Middle frontal gyrus (tissue), 1 donor: ENCODE measurements at regions not wholly inside any gene's neighbourhood (a gene's known extent, or its start where the extent isn't known, plus 50 kb on each side); places are given as distances from the start of the nearest gene placed in this dataset.

ENCODE experiments used
- DNase-seq: peaks from one replicate; pipeline ENCODE4 v3.0.0-alpha.2; 2015; ENCODE audit warnings: low spot score; ENCODE audit errors: extremely low spot score

GRCh38 chr20:40451552-40451951 is 237.5 kb downstream of the MAFB start:
- no peak for DNase-seq

- no peak for DNase-seq
Observed at GRCh38 chr20:40449974-40450616, 238.9 kb downstream of the MAFB start.

- DNase-seq = no peak
Observed at GRCh38 chr20:40449144-40449690, 239.8 kb downstream of the MAFB start.

GRCh38 chr20:40446888-40447287 is 242.1 kb downstream of the MAFB start:
- DNase-seq = no peak

GRCh38 chr20:40444516-40444915 is 244.5 kb downstream of the MAFB start:
- no peak for DNase-seq

- DNase-seq = no peak
Observed at GRCh38 chr20:40443753-40444152, 245.3 kb downstream of the MAFB start.

- no peak for DNase-seq
Observed at GRCh38 chr20:40442181-40442963, 246.7 kb downstream of the MAFB start.

GRCh38 chr20:40441771-40442170 is 247.3 kb downstream of the MAFB start:
- DNase-seq = no peak

GRCh38 chr20:40438161-40438830 is 250.7 kb downstream of the MAFB start:
- DNase-seq = no peak

- no peak for DNase-seq
Observed at GRCh38 chr20:40436011-40436410, 253.0 kb downstream of the MAFB start.

- no peak for DNase-seq
Observed at GRCh38 chr20:40435146-40435895, 253.7 kb downstream of the MAFB start.

GRCh38 chr20:40434122-40434521 is 254.9 kb downstream of the MAFB start:
- DNase-seq = no peak

- DNase-seq = no peak
Observed at GRCh38 chr20:40433341-40433861, 255.6 kb downstream of the MAFB start.

- no peak for DNase-seq
Observed at GRCh38 chr20:40431611-40432010, 257.4 kb downstream of the MAFB start.

GRCh38 chr20:40431112-40431511 is 257.9 kb downstream of the MAFB start:
- no peak for DNase-seq

- DNase-seq = no peak
Observed at GRCh38 chr20:40427026-40427425, 262.0 kb downstream of the MAFB start.

- DNase-seq = no peak
Observed at GRCh38 chr20:40424695-40425094, 264.3 kb downstream of the MAFB start.

- no peak for DNase-seq
Observed at GRCh38 chr20:40422656-40423055, 266.4 kb downstream of the MAFB start.

GRCh38 chr20:40416274-40416673 is 272.8 kb downstream of the MAFB start:
- no peak for DNase-seq

- DNase-seq = no peak
Observed at GRCh38 chr20:40414843-40415615, 274.0 kb downstream of the MAFB start.
